ENCODE measurements at regions not wholly inside any gene's neighbourhood (a gene's known extent, or its start where the extent isn't known, plus 50 kb on each side); places are given as distances from the start of the nearest gene placed in this dataset.

DNA sequence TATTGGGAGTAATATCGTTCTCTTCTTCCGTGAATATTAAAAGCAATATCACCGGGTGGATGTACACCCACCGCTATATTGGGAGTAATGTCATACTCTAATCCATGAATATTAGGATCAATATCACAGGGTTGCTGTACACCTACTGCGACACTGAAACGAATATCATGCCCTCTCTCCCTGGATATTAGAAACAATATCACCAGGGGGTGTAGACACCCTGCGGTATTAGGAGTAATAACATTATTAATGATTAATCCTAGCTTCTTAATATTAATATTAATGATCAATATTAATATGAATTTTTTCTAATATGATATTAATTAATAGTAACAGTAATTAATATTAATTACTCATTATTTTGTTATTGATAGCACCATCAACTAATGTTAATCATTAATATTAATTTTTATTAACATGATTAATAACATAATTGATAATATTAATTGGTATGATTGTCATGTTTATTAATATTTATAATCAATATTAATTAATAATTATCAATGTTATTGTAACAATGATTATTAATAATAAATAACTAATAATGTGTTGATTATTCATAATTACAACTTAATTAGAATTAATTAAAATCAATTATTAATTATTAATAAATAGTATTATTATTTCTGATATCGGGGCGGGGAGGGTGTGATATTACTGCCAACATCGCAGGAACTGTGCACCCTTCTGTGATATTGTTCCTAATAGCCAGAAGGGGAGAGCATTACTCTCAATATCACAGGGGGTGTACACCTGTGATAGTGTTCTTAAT lies 121.3 kb upstream of the C1GALT1 start:
- no peak for DNase-seq

DNA sequence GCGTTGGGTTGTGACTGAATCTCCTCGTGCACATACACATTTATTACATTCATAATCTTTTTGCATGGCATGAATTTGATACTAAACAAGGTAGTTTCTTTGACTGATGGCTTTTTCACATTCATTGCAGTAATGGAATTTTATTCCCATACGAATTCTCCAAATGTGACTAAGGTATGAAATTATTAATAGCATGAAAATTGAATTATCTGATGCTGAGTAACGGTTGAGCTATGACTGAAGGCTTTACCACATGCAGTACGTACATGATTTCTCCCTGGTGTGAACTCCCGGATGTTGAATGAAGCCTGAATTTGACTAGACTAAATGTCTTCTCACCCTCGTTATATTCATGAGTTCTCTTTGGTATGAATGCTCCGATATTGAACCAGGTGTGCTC lies 104.4 kb upstream of the C1GALT1 start:
- no peak for DNase-seq

DNA sequence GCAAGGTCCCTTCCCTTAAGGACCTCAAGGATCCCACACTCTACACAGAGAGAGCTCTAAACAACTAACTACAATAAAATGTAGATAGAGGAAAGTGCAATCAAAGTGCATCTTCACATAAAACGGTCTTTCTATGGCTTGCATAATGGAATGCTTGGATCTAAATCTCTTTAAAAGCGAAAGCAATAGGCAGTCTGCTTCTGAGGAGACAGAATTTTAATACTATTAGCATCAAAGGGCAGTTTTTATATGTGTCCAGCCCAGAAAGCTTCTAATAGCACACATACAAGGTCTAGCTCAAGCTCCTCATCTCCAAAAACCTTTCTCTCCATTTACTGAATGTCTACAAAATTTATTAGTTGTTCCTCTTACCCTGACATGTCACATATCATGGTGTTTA lies 101.5 kb upstream of the C1GALT1 start:
- DNase-seq = no peak

DNA sequence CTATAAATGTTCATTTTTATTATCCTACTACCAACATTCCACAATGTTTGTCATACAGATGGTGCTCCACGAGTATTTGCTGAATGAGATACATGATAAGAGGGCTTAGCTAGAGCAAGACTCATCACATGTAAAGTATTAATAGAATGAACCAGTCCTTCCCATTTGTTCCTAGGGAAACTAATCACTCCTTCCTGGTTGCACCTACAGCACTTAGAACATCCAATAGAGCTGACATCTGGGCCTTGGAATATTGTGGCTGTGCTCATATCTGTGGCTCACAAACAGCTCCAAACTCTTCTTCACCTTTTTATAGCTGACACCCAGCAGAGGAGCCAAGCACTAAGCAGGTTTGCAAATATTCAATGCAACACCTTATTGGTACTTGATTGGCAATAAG lies 91.9 kb upstream of the C1GALT1 start:
- DNase-seq = no peak

DNA sequence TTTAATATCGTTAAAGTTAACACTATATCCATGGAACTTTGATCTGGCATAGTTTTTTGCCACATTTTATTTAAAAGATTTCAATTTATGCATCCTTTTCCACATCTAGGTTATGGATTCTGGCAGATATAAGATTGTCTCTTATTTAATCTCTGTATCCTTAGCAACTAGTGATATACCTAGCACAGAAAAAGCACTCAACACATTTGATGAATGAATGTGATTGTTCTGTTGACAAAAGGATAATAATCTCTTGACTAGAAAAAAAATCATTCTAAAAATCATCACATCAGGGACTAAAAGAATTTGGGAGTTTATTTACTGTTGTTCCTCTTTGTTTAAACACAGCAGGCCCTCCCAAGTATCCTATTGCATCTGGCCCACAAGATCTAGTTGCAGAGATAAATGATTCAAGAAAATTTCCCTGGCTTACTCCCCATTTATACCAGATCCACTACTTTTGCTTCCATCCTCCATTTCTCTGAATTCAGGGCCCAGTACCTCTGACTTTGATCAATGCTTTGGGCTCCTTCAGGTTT lies 84.0 kb upstream of the C1GALT1 start:
- no peak for DNase-seq

DNA sequence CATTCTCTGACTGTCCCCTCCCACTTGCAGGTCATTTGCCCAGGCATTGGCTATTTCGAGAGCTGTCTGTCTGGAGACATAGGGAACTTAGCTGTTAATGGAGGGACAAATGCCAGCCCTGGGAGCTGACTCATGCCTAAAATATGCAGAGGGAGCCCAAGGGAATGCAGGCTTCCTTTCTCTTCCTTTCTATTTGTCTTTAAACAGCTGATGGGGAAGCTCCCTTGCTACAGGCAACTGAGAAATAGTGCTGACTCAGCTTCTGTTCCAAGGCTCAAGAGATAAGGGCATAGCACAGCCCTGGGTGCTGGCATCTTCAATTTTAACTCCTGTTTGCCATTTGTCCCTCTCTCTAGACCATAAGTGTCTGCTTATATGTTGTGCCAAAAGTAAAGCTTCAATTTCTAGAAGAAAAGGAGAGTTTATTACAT lies 82.7 kb upstream of the C1GALT1 start:
- no peak for DNase-seq

DNA sequence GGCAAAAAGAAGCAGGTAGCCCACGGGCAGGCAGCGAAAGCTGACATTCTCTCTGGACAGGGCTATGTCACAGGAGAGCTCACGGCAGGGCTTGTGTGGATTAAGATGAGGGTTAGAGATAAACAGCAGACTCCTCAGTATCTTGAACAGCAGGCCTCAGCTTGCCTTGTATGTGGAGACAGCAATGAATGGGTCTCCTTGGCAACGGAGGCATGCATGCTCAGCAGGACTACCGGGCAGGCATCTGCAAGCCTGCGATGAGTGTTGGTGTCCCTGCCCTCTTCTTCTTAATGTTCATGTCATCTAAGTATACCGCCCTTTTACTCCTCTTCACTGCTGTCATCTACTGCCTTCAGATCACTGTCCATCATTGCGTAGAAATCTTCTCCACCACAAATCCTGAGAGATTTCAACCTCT lies 81.9 kb upstream of the C1GALT1 start:
- DNase-seq = no peak

DNA sequence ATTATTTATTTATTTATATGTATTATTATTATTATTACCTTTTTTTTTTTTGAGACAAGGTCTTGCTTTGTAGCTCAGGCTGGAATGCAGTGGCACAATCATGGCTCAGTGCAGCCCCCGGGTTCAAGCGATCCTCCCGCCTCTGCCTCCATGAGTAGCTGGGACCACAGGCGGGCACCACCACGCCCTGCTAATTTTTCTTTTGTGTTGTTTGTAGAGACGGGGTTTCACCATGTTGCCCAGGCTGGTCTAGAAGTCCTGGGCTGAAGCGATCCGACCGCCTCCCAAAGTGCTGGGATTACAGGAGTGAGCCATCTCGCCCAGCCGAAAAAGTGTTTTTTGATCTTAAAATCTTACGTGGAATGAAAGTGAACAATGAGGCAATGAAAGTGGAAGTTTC lies 79.4 kb upstream of the C1GALT1 start:
- DNase-seq = no peak

DNA sequence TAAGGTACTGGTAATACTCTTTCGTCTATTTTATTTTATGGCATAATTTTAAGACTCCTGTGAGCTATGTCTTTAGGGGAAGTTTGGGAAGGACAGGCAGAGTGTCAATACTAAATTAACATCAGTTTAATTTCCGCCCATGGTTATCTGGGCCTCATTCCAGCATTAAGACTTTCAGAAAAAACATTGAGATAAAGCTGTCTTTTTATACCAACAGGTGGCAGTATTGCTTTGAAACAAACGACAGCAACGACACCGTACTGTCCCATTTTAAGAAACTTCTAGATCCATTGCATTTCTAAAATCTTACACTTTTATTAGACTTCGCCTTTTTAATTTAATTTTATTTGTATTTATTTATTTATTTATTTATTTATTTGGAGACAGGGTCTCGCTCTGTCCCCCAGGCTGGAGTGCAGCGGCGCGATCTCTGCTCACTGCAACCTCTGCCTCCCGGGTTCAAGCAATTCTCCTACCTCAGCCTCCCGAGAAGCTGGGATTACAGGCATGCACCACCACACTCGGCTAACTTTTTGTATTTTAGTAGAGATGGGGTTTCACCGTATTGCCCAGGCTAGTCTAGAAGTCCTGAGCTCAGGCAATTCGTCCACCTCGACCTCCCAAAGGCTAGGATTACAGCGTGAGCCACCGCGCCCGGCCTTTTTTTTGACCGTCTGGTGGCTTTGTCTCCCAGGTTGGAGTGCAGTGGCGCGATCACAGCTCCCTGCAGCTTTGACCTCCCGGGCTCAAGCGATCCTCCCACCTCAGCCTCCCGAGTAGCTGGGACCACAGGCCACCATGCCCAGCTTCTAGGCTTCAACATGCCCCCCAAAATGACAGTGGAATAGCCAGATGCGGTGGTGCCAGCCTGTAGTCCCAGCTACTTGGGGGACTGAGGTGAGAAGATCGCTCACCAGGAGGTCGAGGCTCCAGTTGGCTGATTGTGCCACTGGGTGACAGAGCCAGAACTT lies 78.7 kb upstream of the C1GALT1 start:
- no peak for DNase-seq

DNA sequence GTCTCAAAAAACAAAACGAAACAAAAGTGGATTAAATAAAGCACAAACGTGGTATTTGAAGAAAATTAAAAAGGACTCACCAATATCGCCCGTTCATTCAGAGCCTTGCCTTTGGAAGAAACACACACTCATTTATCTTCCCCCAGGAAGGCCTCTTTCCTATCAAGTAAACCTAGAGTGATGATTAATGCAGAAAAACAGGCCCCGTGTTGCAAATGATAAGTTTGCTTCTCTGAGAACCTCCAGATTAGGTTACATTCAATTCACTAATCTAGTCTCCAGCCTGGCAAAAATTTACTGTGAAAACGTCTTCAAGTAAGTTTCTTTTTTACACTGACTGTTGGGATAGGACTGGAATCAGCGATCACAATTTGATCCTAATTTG lies 78.0 kb upstream of the C1GALT1 start:
- no peak for DNase-seq

DNA sequence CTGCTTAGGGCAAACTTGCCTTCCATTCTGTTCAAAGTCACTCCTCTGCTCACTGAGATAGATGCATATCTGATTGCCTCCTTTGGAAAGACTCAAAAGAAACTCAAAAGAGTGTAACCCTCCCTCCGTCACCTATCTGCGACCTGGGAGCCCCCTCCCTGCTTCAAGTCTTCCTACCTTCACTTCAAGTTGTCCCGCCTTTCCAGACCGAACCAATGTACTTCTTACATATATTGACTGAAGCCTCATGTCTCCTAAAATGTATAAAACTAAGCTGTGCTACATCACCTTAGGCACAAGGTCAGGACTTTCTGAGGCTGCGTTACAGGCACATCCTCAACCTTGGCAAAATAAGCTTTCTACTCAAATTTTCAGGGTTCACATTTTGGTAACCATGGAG lies 77.4 kb upstream of the C1GALT1 start:
- DNase-seq = no peak

DNA sequence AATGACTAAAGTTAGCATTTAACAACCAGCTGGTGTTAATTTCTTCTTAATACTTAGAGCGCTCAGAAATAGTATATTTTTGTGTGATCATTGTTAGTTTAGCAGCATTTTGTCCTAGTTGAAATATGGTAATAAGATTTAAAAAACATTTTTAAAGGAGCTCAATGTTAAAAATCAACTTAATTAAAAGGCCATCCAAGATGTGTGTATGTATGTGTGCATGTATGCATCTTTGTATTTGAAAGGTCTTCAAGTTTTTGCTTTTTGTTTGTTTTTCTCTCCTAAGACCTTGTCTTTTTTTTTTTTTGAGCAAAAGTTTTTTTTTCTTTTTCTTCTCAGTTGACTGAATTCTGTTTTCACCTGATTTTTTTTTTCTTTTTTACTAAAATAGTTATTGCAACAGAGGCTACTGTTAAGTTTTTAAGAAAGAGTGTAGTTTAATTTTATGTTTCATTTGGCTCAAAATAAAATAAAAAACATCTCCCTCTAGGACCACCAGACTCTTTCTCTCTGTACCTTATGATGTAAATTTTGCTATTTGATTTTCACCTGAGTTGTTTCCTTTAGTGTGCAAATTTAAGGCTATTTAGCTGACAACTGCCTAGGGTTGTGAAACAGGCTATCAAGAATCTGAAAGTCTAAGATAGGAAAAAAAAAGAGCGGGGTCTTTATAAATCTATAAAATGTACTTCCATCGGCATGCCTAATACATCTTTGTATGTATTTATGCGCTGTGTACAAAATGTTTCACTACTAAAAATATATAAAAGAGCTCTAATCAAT lies 76.4 kb upstream of the C1GALT1 start:
- DNase-seq = no peak

DNA sequence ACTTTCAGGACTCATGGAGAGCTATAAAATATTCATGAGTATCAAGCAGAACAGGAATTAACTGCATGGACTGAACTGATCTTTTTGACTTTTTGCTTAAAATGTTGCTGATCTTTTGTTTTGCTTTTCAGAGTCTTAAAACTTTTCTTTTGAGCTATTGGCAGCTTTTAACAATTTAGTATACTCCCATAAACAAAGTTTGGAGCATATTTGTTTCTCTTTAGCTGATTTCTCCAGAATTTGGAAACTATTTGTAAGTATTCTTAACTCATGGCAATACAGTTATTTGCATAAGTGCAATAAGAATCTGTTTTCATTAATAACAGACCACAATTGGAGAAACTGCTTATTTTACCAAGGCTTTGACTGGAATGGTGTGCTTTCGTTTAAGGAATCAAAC lies 73.4 kb upstream of the C1GALT1 start:
- DNase-seq = no peak

DNA sequence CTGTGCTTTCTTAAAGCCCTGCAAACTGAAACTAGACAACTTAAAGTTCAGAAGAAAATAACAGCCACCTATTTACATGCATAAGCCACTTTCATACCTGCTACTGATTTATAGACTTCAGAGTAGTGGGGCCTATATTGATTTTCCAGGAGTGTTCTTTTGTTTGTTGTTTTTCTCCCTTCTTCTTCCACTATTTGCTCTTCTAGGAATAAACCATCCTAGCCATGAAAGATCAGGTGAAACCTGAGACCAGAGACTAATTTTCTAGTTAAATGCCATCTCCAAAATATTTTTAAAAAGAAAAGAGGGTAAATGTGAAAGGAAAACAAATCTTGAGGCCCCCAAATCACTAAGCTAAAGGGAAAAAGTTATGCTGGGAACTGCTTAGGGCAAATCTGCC lies 72.4 kb upstream of the C1GALT1 start:
- no peak for DNase-seq

DNA sequence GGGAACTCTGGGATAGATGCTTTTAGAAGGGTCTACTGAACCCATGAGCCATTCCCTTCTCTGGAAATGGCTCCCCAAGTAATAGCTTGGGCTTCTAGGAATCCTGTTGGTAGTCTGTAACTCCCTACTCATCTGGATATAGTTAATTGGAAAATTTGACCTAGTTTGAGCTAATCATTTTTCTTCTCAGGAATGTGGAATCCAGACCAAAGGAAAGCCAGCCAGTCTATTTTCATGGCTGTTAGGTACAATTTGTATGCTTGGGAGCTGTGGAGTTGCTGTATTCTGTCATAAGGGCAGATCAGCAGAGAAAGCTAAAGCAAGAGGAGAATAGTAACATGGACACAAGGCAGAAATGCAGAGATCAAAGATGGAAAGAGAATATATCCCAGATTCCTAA lies 71.6 kb upstream of the C1GALT1 start:
- no peak for DNase-seq

DNA sequence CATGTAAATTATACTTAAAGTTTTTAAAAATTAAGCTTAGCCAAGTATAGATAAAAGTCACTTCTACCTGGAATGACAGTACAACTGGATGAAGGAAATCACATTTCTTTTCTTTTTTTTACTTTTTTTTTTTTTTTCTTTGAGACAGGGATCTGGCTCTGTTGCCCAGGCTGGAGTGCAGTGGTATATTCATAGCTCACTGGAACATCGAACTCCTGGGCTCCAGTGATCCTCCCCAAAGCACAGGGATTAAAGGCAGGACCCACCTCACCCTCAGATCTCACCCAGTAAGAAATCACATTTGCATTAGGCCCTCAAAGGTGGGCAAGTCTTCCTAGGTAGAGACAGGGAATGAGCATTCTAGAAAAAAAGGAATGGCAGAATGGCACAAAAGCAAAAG lies 69.5 kb upstream of the C1GALT1 start:
- DNase-seq = no peak

DNA sequence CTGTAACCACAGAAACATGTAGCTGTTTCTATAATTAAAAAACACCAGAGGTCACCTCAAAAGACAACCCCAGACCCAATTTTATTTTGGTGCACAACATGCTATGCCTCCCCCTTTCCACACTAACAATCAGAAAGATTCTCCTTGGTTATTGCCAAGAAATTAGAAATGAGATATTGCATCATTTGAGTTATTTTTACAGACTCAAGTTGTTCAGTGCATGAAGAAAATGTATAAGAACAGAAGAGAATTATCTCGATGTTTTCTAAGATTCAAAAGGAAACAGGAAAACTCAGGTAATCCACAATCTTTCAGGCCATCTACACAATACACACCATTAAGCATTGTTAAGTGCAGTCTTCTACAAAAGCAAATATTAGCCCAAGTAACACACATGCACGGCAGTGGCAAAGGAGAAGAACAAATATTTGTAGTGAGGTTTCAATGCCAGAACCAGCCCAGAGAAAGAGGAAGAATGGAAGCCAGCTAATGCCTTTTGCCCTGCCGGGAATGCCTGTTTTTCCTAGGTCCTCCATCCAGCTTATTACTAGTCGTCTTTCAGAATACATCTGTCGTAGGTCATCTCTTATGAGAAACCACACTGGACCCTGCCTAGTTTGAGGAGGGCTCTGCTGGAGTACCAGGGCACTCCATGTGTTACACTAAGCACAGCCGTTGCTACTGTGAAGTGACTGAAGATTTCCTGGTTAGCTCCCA lies 67.6 kb upstream of the C1GALT1 start:
- DNase-seq = no peak

DNA sequence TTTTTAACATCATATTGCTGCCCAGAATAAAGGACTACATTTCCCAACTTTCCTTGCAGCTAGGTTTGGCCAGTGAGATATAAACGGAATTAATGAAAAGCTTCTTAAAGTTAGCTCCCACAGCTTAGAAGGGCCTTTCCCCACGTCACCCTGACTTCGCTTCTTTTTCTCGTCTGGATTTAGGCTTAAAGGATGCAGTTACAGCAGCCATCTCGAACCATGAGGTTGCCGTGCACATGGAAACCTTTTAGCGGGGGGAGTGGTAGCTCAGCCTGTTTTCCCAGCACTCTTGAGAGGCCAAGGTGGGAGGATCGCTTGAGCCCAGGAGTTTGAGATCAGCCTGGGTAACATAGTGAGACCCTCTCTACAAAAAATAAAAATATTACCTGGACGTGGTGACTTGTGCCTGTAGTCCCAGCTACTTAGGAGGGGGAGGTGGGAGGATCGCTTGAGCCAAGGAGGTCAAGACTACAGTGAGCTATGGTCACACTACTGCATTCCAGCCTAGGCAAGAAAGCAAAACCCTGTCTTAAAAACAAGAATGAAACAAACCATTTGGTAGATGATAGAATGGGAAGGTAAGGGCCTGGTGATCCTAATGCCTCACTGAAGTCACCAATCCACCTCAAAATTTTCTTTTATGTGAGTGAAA lies 64.3 kb upstream of the C1GALT1 start:
- DNase-seq = no peak

DNA sequence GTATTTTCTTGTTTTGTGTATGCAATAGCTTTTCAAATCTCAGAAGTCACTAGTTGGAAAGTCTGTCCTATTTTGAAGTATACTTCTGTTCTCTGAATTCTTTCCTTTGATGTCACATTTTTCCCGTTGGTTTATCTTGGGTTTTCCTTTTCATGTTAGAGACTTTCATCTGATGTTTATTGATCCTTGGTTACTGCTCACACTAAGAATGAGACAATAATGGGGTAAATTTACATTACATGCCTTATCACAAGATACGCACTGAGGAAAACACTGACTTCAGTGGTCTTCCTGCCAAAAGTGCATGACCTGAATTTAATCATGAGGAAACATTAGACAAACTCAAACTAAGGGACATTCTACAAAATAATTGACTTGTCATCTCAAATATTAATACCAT lies 63.5 kb upstream of the C1GALT1 start:
- DNase-seq = no peak

DNA sequence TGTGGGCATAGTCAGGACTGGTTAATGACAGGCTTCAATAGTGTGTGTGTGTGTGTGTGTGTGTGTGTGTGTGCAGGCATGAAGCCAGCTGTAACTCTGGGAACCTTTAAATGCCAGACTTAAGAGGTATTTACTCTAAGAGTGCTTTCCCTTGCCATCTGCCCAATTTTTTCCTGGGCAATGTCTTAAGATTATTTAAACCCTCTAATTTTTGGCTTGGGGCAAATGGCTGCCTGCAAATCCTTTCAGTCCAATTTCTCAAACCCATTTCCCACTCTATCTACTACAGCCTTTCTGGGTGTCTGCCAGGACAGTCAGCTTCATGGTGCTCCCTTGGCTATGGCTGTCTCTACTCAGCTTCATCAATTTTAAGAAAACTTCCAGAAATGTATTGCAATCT lies 62.6 kb upstream of the C1GALT1 start:
- no peak for DNase-seq

DNA sequence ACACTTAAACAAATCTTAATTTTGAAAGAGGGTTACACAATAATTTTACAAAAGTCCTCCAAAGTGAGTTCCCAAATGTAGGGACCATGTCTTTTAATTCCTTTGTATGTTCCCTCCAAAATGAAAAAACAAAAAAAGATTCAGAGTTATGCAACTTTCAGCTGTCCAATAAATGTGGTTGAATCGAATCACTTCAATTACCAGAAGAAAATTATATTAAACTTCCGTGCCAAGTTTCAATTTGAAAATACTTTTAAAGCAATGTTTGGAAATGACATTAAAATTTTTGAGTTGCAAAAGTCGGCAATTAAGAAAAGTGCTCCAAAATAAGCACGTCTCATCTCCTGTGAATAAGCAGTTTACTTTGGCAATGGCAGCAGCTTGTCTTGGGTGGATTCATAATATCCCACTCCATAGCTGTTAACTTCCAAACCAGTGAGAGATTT lies 60.3 kb upstream of the C1GALT1 start:
- DNase-seq = no peak

Data from activated CD4-positive, alpha-beta T cell treated with anti-CD3 and anti-CD28 coated beads for 1 hour (primary cell).